ENCODE measurements at regions not wholly inside any gene's neighbourhood (a gene's known extent, or its start where the extent isn't known, plus 50 kb on each side); places are given as distances from the start of the nearest gene placed in this dataset.

- no peaks in the 10 kb centered on the region for H3K9me3 ChIP-seq
- intact Hi-C loops (cut with DNase I): no loop called here
- peaks cover 0 to 12% of the 10 kb centered on the region in 2 donors for H3K4me1 ChIP-seq
- H3K36me3 ChIP-seq: no peaks in the 10 kb centered on the region
- H3K27me3 ChIP-seq: no peaks in the 10 kb centered on the region
- no peak for DNase-seq
- no peak overlapping the region for H3K27ac ChIP-seq
- WGBS, 2 donors: 82 to 92% methylated on average over 5 of the region's 5 CpGs
- no peak for TF ChIP-seq POLR2A (IDR thresholded peaks at IDR 0.05)
- no peak for TF ChIP-seq CTCF (IDR thresholded peaks at IDR 0.05)
- H3K4me3 ChIP-seq (replicated peaks in 1 of 3): no peak overlapping the region
Measured at GRCh38 chr2:226667736-226668135, 131.9 kb downstream of the IRS1 start.

- Histone ChIP-seq H3K9me3 (no peaks in the 10 kb centered on the region), H3K27me3 (no peaks in the 10 kb centered on the region), H3K27ac (no peak overlapping the region), H3K4me1 (peaks cover 0 to 11% of the 10 kb centered on the region in 2 donors), H3K4me3 (replicated peaks in 1 of 3) (no peak overlapping the region), H3K36me3 (no peaks in the 10 kb centered on the region)
- WGBS, 2 donors: 75 to 80% methylated on average over 3 of the region's 3 CpGs
- intact Hi-C loops (cut with DNase I): no loop called here
- TF ChIP-seq POLR2A (IDR thresholded peaks at IDR 0.05) (no peak), CTCF (IDR thresholded peaks at IDR 0.05) (no peak)
- DNase-seq: no peak
Measured at GRCh38 chr2:226665306-226665831, 134.3 kb downstream of the IRS1 start.

GRCh38 chr2:226664661-226665060 lies 135.0 kb downstream of the IRS1 start:
- intact Hi-C loops (cut with DNase I): no loop called here
- no peaks in the 10 kb centered on the region for H3K36me3 ChIP-seq
- no peak overlapping the region for H3K27ac ChIP-seq
- 92 to 96% methylated on average over 2 of the region's 2 CpGs for WGBS, 2 donors
- H3K9me3 ChIP-seq: no peaks in the 10 kb centered on the region
- H3K4me1 ChIP-seq: peaks cover 0 to 13% of the 10 kb centered on the region in 2 donors
- H3K27me3 ChIP-seq: no peaks in the 10 kb centered on the region
- no peak for DNase-seq
- TF ChIP-seq POLR2A (IDR thresholded peaks at IDR 0.05): no peak
- no peak for TF ChIP-seq CTCF (IDR thresholded peaks at IDR 0.05)
- no peak overlapping the region for H3K4me3 ChIP-seq (replicated peaks in 1 of 3)

GRCh38 chr2:226664140-226664539 lies 135.5 kb downstream of the IRS1 start:
- intact Hi-C loops (cut with DNase I): no loop called here
- H3K4me1 ChIP-seq: peaks cover 4 to 17% of the 10 kb centered on the region in 2 donors
- TF ChIP-seq POLR2A (IDR thresholded peaks at IDR 0.05): no peak
- no peak for TF ChIP-seq CTCF (IDR thresholded peaks at IDR 0.05)
- H3K36me3 ChIP-seq: no peaks in the 10 kb centered on the region
- no peaks in the 10 kb centered on the region for H3K27me3 ChIP-seq
- no peak overlapping the region for H3K4me3 ChIP-seq (replicated peaks in 1 of 3)
- WGBS, 2 donors: 0 to 66% methylated on average over 2 to 3 of the region's 3 CpGs
- H3K27ac ChIP-seq: no peak overlapping the region
- no peaks in the 10 kb centered on the region for H3K9me3 ChIP-seq
- DNase-seq: peak; percentile 79 to 89

GRCh38 chr2:226661789-226662545 lies 137.7 kb downstream of the IRS1 start:
- DNase-seq: no peak
- no peaks in the 10 kb centered on the region for H3K9me3 ChIP-seq
- H3K4me3 ChIP-seq (replicated peaks in 1 of 3): no peak overlapping the region
- H3K36me3 ChIP-seq: no peaks in the 10 kb centered on the region
- no peak for TF ChIP-seq CTCF (IDR thresholded peaks at IDR 0.05)
- no peak for TF ChIP-seq POLR2A (IDR thresholded peaks at IDR 0.05)
- H3K27ac ChIP-seq: no peak overlapping the region
- WGBS, 2 donors: 80 to 82% methylated on average over 11 of the region's 11 CpGs
- intact Hi-C loops (cut with DNase I): no loop called here
- H3K4me1 ChIP-seq: peaks cover 9 to 27% of the 10 kb centered on the region in 2 donors
- H3K27me3 ChIP-seq: no peaks in the 10 kb centered on the region
